Esophagus squamous epithelium (tissue), 5 donors: ENCODE measurements at regions not wholly inside any gene's neighbourhood (a gene's known extent, or its start where the extent isn't known, plus 50 kb on each side); places are given as distances from the start of the nearest gene placed in this dataset.

Experiments
- DNase-seq: peaks from one replicate; lab custom pipeline; 2025; lab: John Stamatoyannopoulos, UW
- H3K27ac ChIP-seq, 4 donors: fragments of 200-600 bp; sonication (generic); one replicate each; pipeline ENCODE4 v1.5.1; 2016 to 2019; ENCODE audit warnings: mild to moderate bottlenecking in 1 of 4
- H3K27me3 ChIP-seq, 4 donors: fragments of 200-600 bp; sonication (generic); 1 replicate in 3 of 4; 2 replicates in 1 of 4; pipeline versions ENCODE4 v1.5.1 to v1.6.0; 2017 to 2021; ENCODE audit warnings: antibody characterized with exemption in 1 of 4
- H3K36me3 ChIP-seq, 3 donors: fragments of 200-600 bp; sonication (generic); one replicate each; pipeline ENCODE4 v1.5.1; 2016 to 2019
- H3K4me1 ChIP-seq, 3 donors: fragments of 200-600 bp; sonication (generic); one replicate each; pipeline ENCODE4 v1.5.1; 2017 to 2019
- H3K4me3 ChIP-seq, 4 donors: fragments of 200-600 bp; sonication (generic); 1 replicate in 3 of 4; 2 replicates in 1 of 4; pipeline ENCODE4 v1.5.1; 2016 to 2019; ENCODE audit warnings: mild to moderate bottlenecking in 2 of 4, moderate library complexity in 1 of 4
- H3K9me3 ChIP-seq, 3 donors: fragments of 200-600 bp; sonication (generic); one replicate each; pipeline ENCODE4 v1.5.1; 2016 to 2019
- POLR2A ChIP-seq, 4 donors: fragments of 450-650 bp; IDR thresholded peaks; one replicate each; pipeline ENCODE4 v1.6.1; 2017; ENCODE audit warnings: antibody characterized with exemption in 4 of 4, mild to moderate bottlenecking in 4 of 4, moderate library complexity in 3 of 4
- WGBS, 2 donors: methylation state at CpG; one replicate each; pipeline ENCODE4 v1.1.5; 2018; 5-methylcytosine and 5-hydroxymethylcytosine counted together
- intact Hi-C: fragments of 100-400 bp; cut with DNase I; formaldehyde crosslinking; loops from one replicate; pipeline ENCODE4 v1.15.0; 2022
- TF ChIP-seq, protein P1 (sequence below), 6 experiments: fragments of 450-650 bp in 4 of 6; fragments of 200-600 bp in 2 of 6; sonication (generic) in 2 of 6; IDR thresholded peaks; one replicate each; pipeline ENCODE4 v1.5.1; 2016 to 2019; ENCODE audit warnings: antibody characterized with exemption in 6 of 6, mild to moderate bottlenecking in 4 of 6, moderate library complexity in 4 of 6
- donor health status: DM: yes; HTN: yes; CAD: no.

DNA sequence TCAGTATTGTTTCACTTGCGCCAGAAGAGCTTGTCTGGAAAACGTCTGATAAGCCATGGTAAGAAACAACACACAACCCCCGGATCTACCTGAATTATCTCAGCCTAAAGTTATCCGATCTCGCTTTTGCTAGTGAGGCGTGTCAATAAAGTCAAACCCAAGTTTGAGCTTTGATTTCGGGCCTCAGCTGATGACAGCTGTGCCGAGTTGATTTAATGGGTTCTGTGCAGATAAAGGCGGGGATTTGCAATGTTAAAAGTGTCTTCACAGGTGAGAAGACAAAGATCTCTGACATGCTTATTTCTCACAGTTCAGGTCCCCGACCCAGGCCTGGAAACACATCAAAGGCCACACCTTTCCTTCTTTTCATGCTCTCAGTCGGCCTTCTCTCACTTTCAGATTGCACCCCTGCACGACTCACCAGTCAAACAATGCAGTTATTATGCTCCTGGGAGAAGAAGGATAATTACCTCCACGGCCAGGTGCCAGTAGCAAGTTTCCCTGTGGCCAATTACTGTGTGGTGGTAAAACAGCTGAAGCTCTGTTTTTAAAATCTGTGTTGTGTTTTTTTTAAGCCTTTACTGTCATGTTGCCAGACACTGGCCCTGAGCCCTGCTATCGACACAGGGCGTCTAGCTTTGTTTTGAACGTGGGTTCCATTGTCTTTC lies 245.3 kb upstream of the RUNX1 start:
- H3K27me3 ChIP-seq: no peaks in the 10 kb centered on the region
- intact Hi-C loops: no loop called here
- no peak for DNase-seq
- peaks cover 0 to 16% (median 3%) of the 10 kb centered on the region in 3 donors for H3K4me1 ChIP-seq
- TF ChIP-seq, protein P1, sequence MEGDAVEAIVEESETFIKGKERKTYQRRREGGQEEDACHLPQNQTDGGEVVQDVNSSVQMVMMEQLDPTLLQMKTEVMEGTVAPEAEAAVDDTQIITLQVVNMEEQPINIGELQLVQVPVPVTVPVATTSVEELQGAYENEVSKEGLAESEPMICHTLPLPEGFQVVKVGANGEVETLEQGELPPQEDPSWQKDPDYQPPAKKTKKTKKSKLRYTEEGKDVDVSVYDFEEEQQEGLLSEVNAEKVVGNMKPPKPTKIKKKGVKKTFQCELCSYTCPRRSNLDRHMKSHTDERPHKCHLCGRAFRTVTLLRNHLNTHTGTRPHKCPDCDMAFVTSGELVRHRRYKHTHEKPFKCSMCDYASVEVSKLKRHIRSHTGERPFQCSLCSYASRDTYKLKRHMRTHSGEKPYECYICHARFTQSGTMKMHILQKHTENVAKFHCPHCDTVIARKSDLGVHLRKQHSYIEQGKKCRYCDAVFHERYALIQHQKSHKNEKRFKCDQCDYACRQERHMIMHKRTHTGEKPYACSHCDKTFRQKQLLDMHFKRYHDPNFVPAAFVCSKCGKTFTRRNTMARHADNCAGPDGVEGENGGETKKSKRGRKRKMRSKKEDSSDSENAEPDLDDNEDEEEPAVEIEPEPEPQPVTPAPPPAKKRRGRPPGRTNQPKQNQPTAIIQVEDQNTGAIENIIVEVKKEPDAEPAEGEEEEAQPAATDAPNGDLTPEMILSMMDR (IDR thresholded peaks at IDR 0.05): no peak
- TF ChIP-seq POLR2A (IDR thresholded peaks at IDR 0.05): no peak
- H3K27ac ChIP-seq: peak overlapping the region in 3 of 4 donors; percentile 11 to 37 (median 22)
- H3K9me3 ChIP-seq: no peaks in the 10 kb centered on the region
- WGBS, 2 donors: 31 to 32% methylated on average over 14 to 16 of the region's 16 CpGs
- H3K4me3 ChIP-seq: peak overlapping the region in 1 of 4 donors; percentile 11
- no peaks in the 10 kb centered on the region for H3K36me3 ChIP-seq

DNA sequence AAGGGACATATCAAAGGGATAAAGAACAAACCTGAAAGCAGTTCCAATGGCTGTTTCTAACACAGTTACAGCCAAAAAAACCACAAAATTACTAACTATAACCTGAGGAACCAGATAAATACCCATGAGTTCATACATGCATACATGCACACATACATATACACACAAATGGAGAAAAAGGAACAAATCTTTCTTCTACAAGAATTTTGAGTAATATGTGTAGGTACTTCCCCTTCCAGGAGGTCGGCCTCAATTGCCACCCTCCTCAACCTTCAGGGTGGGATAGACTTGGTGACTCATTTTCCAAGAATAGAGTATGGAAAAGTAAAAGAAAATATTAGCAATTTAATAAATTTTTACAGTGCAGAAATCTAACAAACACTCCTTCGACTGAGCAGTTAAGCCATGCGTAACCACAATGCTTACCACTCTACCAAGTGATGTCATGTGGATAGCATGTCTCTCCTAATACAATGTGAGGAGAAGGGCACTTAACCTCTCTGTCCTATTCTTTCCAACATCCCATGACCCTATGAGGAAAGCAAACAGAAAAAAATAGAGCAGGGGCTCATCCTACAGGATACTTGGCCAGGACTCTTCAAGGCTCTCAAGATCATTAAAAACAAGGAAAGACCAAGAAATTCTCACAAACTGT lies 243.0 kb upstream of the RUNX1 start:
- 86 to 88% methylated on average over 3 of the region's 3 CpGs for whole genome bisulfite sequencing, 2 donors
- Histone ChIP-seq H3K27ac (no peak overlapping the region), H3K4me3 (no peak overlapping the region), H3K36me3 (no peaks in the 10 kb centered on the region), H3K9me3 (peaks cover 0 to 4% (median 0%) of the 10 kb centered on the region in 3 donors), H3K4me1 (peaks cover 0 to 16% (median 3%) of the 10 kb centered on the region in 3 donors), H3K27me3 (no peaks in the 10 kb centered on the region)
- intact Hi-C loops: no loop called here
- TF ChIP-seq POLR2A (IDR thresholded peaks at IDR 0.05): no peak
- TF ChIP-seq, protein P1 (IDR thresholded peaks at IDR 0.05): no peak
- DNase-seq: no peak

DNA sequence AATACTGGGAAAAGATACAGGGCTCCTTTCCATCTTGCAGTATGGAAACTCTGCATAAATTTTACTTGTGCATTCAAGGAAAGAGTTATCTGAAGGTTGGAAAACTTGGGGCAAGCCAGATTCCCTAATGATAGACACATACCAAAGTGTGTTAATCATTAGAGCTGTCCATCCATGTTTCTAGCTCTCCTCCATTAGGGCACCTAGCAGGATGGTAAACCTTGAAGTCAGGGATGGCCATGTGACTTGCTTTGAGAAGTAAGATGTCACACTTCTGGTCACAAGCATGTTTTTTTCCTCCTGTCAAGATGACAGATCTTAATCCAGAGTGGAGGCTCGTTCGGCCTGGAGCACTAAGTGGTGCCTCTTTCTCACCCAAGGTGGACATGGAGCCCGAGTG lies 241.9 kb upstream of the RUNX1 start:
- WGBS, 2 donors: 80 to 89% methylated on average over 3 of the region's 3 CpGs
- intact Hi-C loops: no loop called here
- Histone ChIP-seq H3K9me3 (peaks cover 0 to 8% (median 0%) of the 10 kb centered on the region in 3 donors), H3K36me3 (no peaks in the 10 kb centered on the region), H3K27ac (no peak overlapping the region), H3K27me3 (no peaks in the 10 kb centered on the region), H3K4me3 (no peak overlapping the region), H3K4me1 (peaks cover 0 to 16% (median 3%) of the 10 kb centered on the region in 3 donors)
- DNase-seq: no peak
- TF ChIP-seq, protein P1 (IDR thresholded peaks at IDR 0.05): no peak
- TF ChIP-seq POLR2A (IDR thresholded peaks at IDR 0.05): no peak

DNA sequence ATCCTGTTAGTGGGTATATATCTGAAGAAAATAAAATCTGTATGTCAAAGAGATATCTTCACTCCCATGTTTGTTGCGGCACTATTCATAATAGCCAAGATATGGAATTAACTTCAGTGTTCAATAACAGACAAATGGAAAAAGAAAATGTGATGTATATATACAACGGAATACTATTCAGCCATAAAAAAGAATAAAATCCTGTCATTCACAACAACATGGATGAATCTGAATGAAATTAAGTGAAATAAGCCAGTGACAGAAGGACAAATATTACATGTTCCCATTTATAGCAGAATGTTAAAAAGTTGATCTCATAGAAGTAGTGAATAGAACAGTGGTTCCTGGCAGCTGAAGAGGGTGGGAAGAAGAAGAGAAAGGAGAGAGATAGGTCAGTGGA lies 239.1 kb upstream of the RUNX1 start:
- intact Hi-C loops: no loop called here
- Histone ChIP-seq H3K36me3 (no peaks in the 10 kb centered on the region), H3K27ac (no peak overlapping the region), H3K4me3 (no peak overlapping the region), H3K4me1 (no peaks in the 10 kb centered on the region), H3K27me3 (no peaks in the 10 kb centered on the region), H3K9me3 (peaks cover 0 to 8% (median 0%) of the 10 kb centered on the region in 3 donors)
- 97% methylated on average over 2 of the region's 2 CpGs for WGBS, 2 donors
- no peak for TF ChIP-seq POLR2A (IDR thresholded peaks at IDR 0.05)
- TF ChIP-seq, protein P1 (IDR thresholded peaks at IDR 0.05): no peak
- no peak for DNase-seq

DNA sequence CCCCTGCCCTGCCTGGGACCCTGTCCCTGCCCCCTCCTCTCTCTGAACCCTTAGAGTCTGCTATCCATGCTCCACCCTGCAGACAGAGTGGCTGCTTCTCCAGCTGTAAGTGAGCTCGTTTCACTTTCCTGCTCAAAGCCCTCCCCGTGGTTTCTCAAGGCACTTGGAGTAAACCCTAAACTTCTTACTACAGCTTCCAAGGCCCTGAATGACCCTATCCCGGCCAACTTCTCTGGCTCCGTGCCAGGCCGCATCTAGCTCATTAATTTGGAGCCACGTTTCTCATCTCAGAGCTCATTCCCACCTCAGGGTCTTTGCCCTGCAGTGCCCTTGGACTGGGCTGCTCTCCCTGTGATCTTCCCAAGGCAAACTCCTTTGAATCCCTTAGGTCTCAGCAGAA lies 235.1 kb upstream of the RUNX1 start:
- intact Hi-C loops: no loop called here
- TF ChIP-seq, protein P1 (IDR thresholded peaks at IDR 0.05): no peak
- TF ChIP-seq POLR2A (IDR thresholded peaks at IDR 0.05): no peak
- H3K9me3 ChIP-seq: peaks cover 0 to 8% (median 0%) of the 10 kb centered on the region in 3 donors
- no peak for DNase-seq
- no peaks in the 10 kb centered on the region for H3K27me3 ChIP-seq
- H3K27ac ChIP-seq: no peak overlapping the region
- no peaks in the 10 kb centered on the region for H3K36me3 ChIP-seq
- H3K4me1 ChIP-seq: peaks cover 0 to 4% (median 0%) of the 10 kb centered on the region in 3 donors
- 57 to 69% methylated on average over 6 of the region's 6 CpGs for WGBS, 2 donors
- no peak overlapping the region for H3K4me3 ChIP-seq
